Astrocyte (in vitro differentiated cells and primary cell): ENCODE measurements at regions not wholly inside any gene's neighbourhood (a gene's known extent, or its start where the extent isn't known, plus 50 kb on each side); places are given as distances from the start of the nearest gene placed in this dataset.

Experiments used
- EZH2 ChIP-seq: IDR thresholded peaks from 2 replicates; pipeline ENCODE4 v1.6.1; 2012; ENCODE audit warnings: mild to moderate bottlenecking, low read length, inconsistent platforms; ENCODE audit not compliant: insufficient read depth
- TF ChIP-seq, protein P1 (sequence below): IDR thresholded peaks from 2 replicates; pipeline ENCODE4 v1.5.1; 2011; ENCODE audit warnings: low read depth, mild to moderate bottlenecking, inconsistent platforms, low read length, moderate library complexity; ENCODE audit not compliant: insufficient read depth

DNA sequence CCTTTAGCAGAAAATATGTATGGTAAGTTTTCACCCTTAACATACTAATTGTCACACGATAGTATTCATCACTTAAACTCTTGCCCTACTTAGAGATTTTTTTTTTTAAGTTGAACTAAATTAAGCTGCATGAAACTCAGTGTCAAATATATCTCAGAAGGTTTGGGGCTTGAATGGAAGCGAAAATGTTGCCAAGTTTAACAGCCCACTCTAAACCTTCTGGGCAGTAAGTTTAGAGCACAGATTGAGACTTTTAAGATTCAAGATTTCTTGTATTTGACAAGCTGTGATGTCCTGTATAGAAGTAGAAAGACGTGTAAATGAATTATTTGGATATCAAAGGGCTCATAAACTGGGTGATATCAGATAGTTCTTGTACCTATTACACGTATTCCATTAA lies 287.3 kb upstream of the FLRT2 start:
- TF ChIP-seq, protein P1, sequence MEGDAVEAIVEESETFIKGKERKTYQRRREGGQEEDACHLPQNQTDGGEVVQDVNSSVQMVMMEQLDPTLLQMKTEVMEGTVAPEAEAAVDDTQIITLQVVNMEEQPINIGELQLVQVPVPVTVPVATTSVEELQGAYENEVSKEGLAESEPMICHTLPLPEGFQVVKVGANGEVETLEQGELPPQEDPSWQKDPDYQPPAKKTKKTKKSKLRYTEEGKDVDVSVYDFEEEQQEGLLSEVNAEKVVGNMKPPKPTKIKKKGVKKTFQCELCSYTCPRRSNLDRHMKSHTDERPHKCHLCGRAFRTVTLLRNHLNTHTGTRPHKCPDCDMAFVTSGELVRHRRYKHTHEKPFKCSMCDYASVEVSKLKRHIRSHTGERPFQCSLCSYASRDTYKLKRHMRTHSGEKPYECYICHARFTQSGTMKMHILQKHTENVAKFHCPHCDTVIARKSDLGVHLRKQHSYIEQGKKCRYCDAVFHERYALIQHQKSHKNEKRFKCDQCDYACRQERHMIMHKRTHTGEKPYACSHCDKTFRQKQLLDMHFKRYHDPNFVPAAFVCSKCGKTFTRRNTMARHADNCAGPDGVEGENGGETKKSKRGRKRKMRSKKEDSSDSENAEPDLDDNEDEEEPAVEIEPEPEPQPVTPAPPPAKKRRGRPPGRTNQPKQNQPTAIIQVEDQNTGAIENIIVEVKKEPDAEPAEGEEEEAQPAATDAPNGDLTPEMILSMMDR = no peak
- no peak for TF ChIP-seq EZH2
